ENCODE measurements at regions not wholly inside any gene's neighbourhood (a gene's known extent, or its start where the extent isn't known, plus 50 kb on each side); places are given as distances from the start of the nearest gene placed in this dataset.

- TF ChIP-seq CTCF (IDR thresholded peaks at IDR 0.05) (no peak), POLR2AphosphoS5 (IDR thresholded peaks at IDR 0.05; ENCODE audit: low read depth, low read length) (no peak)
Observed at GRCh38 chr9:28389411-28389810, 816.1 kb upstream of the C9orf72 start.
